ENCODE measurements at regions not wholly inside any gene's neighbourhood (a gene's known extent, or its start where the extent isn't known, plus 50 kb on each side); places are given as distances from the start of the nearest gene placed in this dataset.

GRCh38 chr12:100703337-100703736 is 91.2 kb upstream of the ANO4 start:
- TF ChIP-seq SPI1 (IDR thresholded peaks at IDR 0.05; ENCODE audit: borderline replicate concordance, low read depth): no peak
- no peak for TF ChIP-seq POLR2AphosphoS5 (IDR thresholded peaks at IDR 0.05; ENCODE audit: low read depth)
- no peak for TF ChIP-seq GABPA (IDR thresholded peaks at IDR 0.05; ENCODE audit: low read depth)
- no peak for TF ChIP-seq REST (IDR thresholded peaks at IDR 0.05; ENCODE audit: insufficient replicate concordance, low read depth)
- TF ChIP-seq CTCF (IDR thresholded peaks at IDR 0.05; ENCODE audit: insufficient read depth, low read length): no peak
- DNase-seq (ENCODE audit: low read depth in 1 of 2, low spot score in 1 of 2): no peak
- Histone ChIP-seq H3K27me3 (ENCODE audit: insufficient read depth, poor library complexity, severe bottlenecking) (no peaks in the 10 kb centered on the region), H3K27ac (replicated peaks) (no peak overlapping the region), H3K4me3 (replicated peaks; ENCODE audit: insufficient read depth, low read length) (no peak overlapping the region)

- no peak overlapping the region for H3K4me3 ChIP-seq (replicated peaks; ENCODE audit: insufficient read depth, low read length)
- no peak overlapping the region for H3K27ac ChIP-seq (replicated peaks)
- no peaks in the 10 kb centered on the region for H3K27me3 ChIP-seq (ENCODE audit: insufficient read depth, poor library complexity, severe bottlenecking)
- TF ChIP-seq GABPA (IDR thresholded peaks at IDR 0.05; ENCODE audit: low read depth): no peak
- no peak for DNase-seq (ENCODE audit: low read depth in 1 of 2, low spot score in 1 of 2)
Measured at GRCh38 chr12:100703868-100704267, 90.7 kb upstream of the ANO4 start.

- TF ChIP-seq POLR2AphosphoS5 (IDR thresholded peaks at IDR 0.05; ENCODE audit: low read depth) (no peak), GABPA (IDR thresholded peaks at IDR 0.05; ENCODE audit: low read depth) (no peak), REST (IDR thresholded peaks at IDR 0.05; ENCODE audit: insufficient replicate concordance, low read depth) (no peak), SPI1 (IDR thresholded peaks at IDR 0.05; ENCODE audit: borderline replicate concordance, low read depth) (no peak), CTCF (IDR thresholded peaks at IDR 0.05; ENCODE audit: insufficient read depth, low read length) (no peak)
- Histone ChIP-seq H3K27ac (replicated peaks) (no peak overlapping the region), H3K4me3 (replicated peaks; ENCODE audit: insufficient read depth, low read length) (no peak overlapping the region), H3K27me3 (ENCODE audit: insufficient read depth, poor library complexity, severe bottlenecking) (no peaks in the 10 kb centered on the region)
- no peak for DNase-seq (ENCODE audit: low read depth in 1 of 2, low spot score in 1 of 2)
Measured at GRCh38 chr12:100706033-100706432, 88.5 kb upstream of the ANO4 start.

GRCh38 chr12:100708591-100708990 is 86.0 kb upstream of the ANO4 start:
- no peak for DNase-seq (ENCODE audit: low read depth in 1 of 2, low spot score in 1 of 2)
- no peak for TF ChIP-seq SPI1 (IDR thresholded peaks at IDR 0.05; ENCODE audit: borderline replicate concordance, low read depth)
- TF ChIP-seq CTCF (IDR thresholded peaks at IDR 0.05; ENCODE audit: insufficient read depth, low read length): no peak
- no peak for TF ChIP-seq GABPA (IDR thresholded peaks at IDR 0.05; ENCODE audit: low read depth)
- TF ChIP-seq REST (IDR thresholded peaks at IDR 0.05; ENCODE audit: insufficient replicate concordance, low read depth): no peak
- TF ChIP-seq POLR2AphosphoS5 (IDR thresholded peaks at IDR 0.05; ENCODE audit: low read depth): no peak

More at GRCh38 chr12:100708591-100708990, 86.0 kb upstream of the ANO4 start:
- Histone ChIP-seq H3K4me3 (replicated peaks; ENCODE audit: insufficient read depth, low read length) (no peak overlapping the region), H3K27me3 (ENCODE audit: insufficient read depth, poor library complexity, severe bottlenecking) (no peaks in the 10 kb centered on the region), H3K27ac (replicated peaks) (no peak overlapping the region)

Data from HL-60 (cell line).